ENCODE measurements at regions not wholly inside any gene's neighbourhood (a gene's known extent, or its start where the extent isn't known, plus 50 kb on each side); places are given as distances from the start of the nearest gene placed in this dataset.

DNA sequence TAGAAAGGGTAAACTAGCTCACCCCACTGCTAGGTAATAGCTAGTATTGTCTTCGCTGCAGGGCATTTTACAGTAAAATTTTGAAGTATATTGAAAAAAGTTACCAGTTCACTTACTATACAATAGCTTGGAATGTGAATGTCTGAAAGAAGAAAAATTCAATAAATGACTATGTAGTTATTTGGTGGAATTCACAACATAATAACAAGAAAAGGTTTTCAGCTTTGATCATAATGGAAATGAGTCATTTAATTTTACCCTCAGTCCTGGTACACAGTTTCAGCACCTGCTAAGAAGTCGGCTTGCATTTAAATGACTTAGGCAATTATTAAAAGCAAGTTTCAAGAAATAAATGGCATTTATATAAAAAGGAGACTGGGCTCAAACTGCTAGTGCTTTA, 90.4 kb downstream of the NUP35 start:
- DNase-seq = no peak

DNA sequence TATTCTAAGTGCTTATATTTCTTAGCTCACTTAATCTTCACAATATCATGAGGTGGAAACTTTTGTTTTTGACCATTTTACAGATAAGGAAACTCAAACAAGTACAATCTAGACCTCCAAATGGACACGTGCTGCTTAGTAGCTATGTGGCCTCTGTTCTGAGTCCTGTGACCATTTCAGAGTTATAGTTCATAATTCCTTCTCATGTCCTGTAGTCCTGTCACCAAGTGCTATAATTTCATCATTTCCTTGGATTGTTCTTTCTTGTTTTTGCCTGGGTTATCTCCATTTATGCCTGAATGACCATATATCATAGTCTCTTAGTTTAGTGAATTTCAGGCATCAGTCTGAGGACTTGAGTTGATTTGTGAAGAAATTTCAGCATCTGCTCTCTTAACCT, 91.7 kb downstream of the NUP35 start:
- DNase-seq = no peak

DNA sequence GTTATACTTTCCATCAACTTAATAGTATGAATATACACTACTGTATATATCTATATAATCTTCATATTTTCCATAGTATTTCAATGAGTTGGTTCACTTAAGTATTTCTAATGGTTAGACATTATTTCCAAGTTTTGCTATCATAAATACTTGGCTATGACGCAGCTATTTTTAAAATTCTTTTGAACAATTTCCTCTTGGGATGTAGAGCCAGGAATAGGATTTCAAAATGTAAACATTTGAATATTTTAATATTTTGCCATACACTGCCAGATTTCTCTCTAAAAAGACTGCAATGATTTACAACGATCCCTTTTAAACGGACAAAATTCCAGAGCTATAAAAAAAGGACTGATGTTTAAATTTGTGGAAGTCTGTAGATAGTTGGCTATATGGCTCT, 95.6 kb downstream of the NUP35 start:
- DNase-seq = no peak

DNA sequence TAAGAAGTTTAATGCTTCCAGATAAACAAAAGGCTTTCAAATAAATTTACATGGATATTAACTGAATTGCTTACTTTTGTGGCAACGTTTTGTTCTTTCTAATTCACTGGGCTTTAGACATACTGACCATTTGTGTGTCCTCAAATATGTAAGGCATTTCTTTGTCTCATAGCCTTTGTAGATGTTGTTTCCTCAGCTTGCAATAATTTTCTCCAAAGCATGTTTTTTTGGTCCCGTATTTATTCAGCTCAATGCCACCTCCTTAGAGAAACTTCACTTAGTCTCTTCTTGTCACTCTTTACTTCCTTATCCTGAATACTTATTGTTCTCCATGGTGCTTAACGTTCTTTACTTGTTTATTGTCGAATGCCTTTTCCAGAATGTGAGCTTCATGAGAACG, 98.5 kb downstream of the NUP35 start:
- DNase-seq = no peak

DNA sequence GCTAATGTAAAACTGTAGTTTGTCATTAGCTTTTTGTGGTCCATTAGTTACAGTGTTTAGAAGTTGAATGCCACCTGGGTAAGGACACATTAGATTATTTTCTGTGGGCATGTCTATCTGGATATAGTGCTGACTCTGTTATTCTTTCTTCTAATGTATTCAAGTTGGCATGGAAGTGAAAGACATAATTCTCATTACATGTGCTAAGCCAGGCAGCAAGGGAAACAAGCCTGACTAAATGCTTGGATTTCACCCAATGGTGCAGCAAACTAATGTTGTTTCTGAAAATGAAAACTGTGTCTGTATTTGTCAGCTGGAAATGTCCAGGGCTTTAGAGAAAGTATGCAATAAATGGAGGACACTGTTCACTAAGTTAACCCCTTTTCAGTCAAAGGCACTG, 100.7 kb downstream of the NUP35 start:
- DNase-seq = no peak

DNA sequence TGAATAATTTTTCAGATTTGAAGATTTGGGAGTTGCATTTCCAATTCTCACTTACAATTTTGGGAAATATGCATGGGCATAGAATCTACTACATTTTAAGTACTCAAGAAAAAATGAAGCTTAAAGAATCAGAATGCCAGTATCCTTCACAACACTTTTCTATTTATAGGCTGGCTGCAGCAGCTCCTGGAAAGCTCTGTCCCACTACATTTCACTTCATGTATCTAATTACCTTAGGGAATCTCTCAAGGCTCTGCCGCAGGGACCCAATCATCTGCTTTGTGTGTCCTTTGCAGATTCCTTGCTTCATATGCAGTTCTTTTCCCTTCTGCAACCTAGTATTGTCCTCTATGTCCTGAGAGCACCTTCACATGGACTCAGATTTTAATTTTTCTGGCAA, 102.9 kb downstream of the NUP35 start:
- DNase-seq = no peak

DNA sequence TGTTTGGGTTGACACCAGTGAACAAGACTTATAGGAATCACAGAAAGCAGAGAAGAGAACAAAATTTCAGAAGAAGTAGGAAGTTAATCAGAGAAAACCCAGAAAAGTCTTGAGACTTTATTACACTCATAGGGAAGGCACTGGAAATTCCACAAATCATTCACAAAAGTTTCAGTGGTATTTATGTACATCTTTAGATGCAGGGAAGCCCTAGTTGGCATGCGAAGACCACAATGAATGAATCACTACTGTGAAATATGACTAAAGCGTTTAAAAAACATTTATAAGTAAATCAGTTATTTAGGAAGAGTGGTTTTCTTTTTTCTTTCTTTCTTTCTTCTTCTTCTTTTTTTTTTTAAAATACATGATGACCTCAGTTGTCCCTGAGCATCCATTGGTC, 105.1 kb downstream of the NUP35 start:
- DNase-seq = no peak

DNA sequence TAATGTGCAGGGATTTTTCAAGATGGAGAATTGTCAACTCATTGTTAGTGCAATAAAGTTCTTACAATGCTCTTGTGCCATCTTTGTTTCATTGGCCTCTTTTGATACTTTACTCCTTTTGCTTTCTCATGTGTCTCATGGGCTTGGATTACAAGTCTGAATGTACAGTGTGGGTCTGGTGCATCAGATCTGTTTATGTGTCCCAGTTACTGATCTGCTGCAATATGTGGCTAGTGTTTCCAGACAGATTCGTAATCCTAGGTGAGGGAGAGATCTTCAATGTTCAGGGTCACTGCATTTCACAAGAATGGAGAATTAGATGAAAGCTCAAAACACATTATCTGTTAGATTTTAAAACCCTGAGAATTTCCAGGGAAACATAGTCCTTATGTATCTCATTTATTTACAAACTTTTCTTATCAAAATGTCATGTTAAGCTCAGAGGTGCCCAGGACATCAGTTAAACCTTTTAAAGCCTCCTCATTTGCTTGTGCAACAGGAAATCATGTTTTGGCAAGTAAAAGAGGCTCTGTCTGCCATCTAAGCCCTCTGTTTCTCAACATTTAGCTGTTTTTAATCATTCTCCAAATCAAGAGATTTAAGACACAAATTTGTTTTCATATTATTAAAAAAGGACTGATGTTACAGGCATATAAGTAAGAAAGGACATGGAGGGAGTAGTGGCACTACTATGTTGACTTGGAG, 108.1 kb downstream of the NUP35 start:
- DNase-seq = no peak

DNA sequence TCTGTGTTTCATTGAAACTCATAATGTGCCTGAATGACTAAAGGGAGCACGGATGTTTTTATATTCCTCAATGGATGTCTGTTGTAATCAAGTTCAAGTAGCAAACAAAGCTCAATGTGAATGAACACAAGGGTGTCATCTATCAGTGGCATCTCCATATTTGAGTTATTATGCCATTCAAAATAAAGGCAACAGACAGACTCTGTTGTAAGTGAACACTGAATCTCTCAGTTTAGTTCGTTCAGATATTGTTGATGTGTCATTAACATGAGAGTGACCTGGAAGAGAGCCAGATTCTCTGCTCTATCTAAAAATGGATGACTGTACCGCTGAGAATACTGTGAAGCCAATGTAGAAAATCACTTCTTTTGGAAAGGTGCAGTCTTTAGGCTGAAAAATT, 118.7 kb downstream of the NUP35 start:
- no peak for DNase-seq

DNA sequence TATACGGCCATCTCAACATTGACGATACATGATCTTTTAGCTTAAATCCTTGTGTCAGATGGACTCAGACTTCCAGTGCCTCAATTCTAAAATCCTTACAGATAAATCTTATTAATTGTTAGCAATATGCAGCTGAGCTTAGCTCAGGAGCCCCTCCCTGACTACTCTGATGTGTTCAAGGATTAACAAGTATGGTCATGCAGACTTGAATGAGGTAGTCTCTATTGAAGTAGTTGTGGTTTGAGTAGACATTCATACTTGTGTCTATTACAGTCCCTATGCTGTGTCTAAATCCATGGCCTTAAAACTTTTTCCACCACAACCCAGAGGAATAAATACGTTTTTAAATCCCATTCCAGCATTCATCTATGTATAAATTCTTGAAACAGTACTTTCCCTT, 119.5 kb downstream of the NUP35 start:
- no peak for DNase-seq

DNA sequence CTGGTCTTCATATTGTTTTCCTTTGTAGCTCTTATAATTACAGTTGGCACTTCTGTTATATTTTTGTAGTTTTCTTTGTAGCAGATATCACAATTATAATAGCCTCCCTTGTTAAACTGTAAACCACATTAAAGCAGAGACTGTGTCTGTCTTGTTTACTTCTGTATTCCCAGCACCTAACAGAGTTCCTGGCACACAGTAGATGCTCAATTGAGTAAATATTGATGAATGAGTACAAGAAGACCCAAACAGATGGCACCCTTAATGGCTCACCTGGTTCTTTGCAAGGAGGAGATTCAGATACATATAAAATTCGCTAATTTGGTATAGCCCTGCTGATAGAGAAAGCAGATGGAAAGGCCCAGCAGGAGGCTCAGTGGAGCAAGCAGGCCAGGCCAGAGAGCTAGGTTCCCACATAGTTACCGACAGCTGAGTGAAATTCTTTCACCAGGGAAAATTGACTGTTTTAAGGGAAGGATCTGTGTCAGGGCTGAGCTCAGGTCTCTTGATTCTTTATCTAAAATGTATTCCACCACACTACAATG, 120.1 kb downstream of the NUP35 start:
- DNase-seq = no peak

DNA sequence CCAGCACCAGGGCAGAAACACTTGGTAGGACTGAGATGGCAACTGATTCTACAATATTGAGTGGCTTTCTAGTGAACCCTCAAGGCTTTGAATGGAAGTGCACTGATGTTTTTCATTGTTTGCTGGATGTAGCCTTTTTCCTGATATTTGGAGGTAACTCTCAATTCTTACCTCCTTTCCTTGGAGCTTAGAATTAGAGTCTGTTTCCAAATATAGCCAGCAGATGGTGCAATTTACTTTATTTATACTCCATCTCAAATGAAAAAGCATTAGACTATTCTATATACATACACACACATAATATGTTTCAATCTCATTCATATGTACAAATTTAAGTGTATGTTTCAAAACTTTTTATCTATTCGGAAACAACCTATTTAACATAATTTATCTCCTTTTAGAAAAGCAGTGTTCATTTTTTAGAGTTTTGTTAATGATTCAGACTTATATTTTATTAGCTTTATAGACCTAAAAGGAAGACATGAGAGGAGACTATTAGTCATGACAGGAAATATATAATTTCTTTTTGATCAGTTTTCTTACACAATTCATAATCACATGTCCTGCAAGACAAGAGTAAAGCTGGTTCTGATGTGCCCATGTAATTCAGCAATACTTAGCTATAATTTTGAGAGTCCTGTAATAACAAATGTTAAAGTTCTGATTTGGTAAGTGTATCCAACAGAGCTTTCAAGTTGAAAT, 124.8 kb downstream of the NUP35 start:
- peak; percentile 10 for DNase-seq

DNA sequence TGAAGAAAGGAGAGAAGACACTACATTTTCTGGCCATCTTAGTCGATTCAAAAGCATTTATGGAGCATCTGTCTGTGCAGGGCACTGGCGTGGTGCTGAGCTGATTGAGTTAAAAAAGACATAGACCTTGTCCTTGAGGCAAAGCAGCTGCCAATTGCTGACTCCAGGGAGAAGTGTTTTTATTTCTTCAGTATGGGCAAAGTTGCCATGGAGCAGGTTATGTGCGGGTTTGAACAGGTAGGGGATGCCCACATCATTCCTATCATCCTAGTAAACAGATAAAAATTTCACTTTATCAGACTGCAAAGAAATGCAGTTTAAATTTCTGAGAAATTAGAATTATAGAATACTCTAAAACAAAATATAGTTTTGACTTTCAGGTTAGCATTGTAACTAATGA, 125.8 kb downstream of the NUP35 start:
- DNase-seq = no peak

DNA sequence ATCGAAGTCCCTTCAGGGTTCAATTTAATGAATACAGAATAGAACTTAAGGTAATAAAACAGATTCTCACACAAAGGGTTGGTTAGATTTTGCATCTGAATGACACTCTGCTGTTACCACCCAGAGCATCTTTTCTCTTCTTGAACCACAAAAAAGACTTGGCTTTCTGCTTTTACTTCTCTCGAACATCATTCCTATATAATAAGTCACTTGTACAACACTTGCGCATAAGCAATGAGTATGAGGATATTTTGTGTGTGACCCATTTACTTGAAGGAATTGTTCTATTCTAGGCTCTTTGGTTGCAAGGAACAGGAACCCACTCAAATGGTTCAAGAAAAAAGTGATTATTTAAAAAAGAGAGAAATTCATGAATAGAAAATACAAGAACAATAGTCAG, 126.2 kb downstream of the NUP35 start:
- no peak for DNase-seq

DNA sequence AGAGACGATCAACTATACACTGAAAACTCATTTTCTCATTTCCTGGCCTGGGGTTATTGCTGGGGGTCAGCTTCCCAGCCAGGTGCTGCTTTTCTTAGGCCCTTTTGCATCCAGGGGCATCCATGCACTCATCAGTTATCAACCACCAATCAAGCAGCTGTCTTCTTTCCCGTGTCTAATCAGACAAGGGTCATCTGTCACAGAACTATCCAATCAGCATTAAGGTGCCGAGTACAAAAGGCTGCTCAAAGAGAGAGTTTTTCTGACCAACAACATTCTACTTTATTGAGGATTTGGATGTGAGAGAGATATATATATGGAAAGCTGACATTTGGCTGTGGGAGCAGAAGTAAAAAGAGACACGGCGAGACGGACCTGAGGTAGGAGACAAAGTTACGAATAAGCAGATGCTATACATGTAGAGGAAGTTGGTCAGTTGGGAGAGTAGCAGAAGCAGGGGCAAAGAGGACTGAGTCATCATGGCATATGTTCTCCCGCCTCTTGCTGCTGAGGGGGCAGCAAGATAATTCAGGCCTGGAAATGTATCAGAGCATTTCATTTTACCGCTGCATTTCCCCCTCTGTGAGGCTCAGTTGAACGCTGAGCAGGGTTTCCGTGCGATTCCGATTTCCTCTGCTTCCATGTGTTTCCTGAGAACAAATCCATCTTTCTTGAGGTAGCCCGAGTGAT, 129.3 kb downstream of the NUP35 start:
- DNase-seq = no peak

DNA sequence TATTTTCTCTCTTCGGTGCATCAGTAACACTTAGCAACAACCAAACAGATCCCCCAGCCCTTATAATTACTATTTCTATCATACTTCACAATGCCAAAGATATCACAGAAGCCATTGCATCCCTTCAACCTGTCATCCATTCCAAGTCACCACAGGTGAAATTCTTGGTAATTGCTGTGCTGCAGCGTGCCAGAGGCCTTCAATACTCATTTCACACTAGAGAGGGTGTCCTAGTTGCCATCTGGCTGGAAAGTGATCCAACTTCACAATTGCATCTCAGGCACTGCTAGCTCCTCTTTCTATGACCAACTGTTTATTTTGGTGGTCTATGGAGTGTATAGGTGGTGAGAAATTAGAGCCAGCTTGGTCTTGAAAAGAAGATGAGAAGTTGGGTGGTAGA, 131.2 kb downstream of the NUP35 start:
- DNase-seq = no peak

DNA sequence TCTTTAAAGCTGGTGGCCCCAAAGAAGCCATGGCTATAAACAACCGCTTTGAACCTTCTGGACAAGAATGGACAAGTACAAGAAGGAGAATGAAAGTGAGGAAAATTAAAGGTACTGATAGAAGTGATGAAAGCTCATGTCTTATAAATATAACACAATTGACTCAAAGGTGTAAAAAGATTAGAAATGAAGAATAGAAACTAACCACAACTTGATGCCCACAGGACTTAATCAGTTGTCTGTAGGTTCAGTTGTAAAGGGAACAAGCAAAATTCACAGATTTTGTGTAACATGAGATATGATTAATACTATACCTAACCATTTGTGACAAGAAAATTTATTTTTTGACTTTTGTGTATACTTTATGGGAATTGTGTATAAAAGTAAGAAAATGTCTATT, 135.7 kb downstream of the NUP35 start:
- no peak for DNase-seq

DNA sequence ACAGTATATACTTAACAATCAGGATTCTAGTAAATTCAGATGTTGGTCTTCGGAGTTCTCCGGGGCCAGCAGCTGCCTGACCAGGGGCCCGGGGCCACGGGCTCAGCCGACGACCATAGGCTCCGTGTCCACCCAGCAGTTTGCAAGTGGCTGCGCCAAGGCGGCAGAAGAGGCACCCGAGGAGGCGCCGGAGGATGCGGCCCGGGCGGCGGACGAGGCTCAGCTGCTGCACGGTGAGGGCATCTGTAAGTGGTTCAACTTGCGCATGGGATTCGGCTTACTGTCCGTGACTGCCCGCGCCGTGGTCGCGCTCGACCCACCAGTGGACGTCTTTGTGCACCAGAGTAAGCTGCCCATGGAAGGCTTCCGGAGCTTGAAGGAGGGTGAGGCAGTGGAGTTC, 136.3 kb downstream of the NUP35 start:
- DNase-seq = no peak

DNA sequence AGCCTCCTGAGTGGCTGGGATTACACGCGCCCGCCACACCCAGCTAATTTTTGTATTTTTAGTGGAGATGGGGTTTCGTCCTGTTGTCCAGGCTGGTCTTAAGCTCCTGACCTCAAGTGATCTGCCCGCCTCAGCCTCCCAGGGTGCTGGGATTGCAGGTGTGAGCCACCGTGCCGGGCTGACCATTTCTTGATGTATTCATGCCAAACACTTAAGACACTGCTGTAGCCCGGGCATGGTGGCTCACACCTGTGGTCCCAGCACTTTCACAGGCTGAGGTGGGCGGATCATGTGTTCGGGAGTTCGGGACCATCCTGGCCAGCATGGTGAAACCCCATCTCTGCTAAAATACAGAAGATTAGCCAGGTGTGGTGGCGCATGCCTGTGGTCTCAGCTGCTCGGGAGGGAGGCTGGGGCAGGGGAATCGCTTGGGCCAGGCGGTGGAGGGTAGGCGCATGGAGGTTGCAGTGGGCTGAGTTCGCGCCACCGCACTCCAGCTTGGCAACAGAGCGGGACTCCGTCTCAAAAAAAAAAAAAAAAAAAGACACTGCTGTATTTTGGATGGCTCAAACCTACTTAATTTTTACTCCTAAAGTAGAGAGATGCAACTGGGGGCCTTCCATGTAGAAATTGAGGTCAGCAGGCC, 140.8 kb downstream of the NUP35 start:
- no peak for DNase-seq

DNA sequence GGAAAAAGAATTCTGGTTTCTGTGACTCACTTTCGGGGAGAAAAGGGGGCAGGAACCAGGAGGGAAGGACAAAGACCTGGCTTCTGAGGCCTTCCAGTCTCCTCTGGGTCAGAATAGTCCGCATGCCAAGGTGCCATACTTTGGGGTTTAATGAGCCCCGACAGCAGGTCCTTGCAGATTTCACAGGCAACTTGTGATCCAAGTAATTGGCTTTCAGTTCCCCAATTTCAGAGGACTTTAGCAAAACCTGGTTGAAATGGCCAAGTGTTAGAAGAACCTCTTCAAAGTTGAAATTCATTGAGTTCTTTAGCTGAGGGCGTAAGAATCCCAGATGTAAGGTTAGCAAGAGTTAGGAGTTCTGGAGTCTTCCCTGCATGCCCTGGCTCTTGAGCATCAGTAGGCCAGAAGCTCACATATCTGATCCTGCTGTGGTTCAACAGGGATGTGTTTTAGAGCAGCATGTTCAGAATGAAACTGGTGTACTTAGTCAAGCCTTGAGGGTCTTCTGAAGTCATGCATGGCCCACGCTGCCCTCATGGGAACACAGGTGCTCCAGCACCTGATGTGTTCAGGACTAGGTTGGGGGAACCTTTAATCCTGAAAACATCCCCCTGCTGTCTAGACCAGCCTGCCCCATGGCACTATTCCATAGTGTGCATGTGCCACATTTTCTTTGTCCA, 143.0 kb downstream of the NUP35 start:
- DNase-seq = no peak

DNA sequence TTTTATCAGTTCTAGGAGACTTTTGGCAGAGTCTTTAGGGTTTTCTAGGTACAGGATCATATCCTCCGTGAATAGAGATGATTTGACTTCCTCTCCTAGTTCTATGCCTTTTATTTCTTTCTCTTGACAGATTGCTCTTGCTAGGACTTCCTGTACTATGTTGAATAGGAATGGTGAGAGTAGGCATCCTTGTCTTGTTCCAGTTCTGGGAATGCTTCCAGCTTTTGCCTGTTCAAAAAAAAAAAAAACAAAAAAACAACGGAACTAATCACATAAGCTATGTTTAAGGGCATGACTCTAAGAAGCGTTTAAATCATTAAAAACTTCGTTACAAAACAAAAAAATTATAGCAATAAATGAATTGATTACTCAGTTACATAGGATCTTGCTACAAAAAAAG, 145.7 kb downstream of the NUP35 start:
- DNase-seq = no peak

DNA sequence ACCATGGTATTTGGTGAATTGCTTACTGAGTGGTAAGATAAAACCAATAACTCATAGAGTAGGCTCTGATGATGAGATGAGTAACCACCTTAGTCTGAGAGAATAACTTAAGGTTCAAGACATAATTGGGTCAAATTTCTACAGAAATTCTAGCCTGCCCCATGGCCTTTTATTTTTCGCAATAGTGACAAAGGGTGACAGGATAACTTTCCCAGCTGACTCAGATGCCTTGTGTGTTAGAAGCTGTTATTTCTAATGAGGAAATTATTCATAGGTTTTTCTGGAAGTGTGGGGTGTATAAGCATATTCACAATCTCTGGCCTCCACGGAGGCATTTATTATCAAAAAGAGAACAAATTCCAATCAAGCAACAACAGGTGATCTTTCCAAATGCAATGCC, 159.0 kb downstream of the NUP35 start:
- DNase-seq = no peak

DNA sequence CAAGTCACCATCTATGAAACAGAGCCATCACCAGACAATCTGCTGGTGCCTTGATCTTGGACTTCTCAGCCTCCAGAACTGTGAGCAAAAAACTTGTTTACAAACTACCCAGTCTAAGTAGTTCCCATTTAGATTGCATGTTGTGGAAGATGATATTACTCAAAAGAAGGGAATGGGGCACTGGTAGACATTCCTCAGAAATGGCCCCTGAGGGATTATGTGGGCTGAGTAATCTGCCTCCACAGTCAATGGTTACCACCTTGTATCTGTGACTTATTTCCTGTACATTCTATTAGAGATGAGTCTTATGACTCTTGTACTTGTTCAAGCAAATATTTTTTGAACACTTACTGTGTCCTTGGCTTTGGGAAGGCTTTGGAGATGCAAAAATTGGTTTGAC, 160.4 kb downstream of the NUP35 start:
- no peak for DNase-seq
